Tibial nerve (tissue), 3 donors: ENCODE measurements at regions not wholly inside any gene's neighbourhood (a gene's known extent, or its start where the extent isn't known, plus 50 kb on each side); places are given as distances from the start of the nearest gene placed in this dataset.

ENCODE experiments used
- POLR2A ChIP-seq, 2 donors: fragments of 450-650 bp; IDR thresholded peaks; one replicate each; pipeline ENCODE4 v1.6.1; 2017; ENCODE audit warnings: antibody characterized with exemption in 2 of 2, mild to moderate bottlenecking in 2 of 2, moderate library complexity in 2 of 2
- TF ChIP-seq, protein P1 (sequence below), 5 experiments: fragments of 200-600 bp in 3 of 5; fragments of 450-650 bp in 2 of 5; sonication (generic) in 3 of 5; IDR thresholded peaks; one replicate each; pipeline ENCODE4 v1.5.1; 2016 to 2019; ENCODE audit warnings: antibody characterized with exemption in 5 of 5, mild to moderate bottlenecking in 3 of 5, moderate library complexity in 2 of 5

DNA sequence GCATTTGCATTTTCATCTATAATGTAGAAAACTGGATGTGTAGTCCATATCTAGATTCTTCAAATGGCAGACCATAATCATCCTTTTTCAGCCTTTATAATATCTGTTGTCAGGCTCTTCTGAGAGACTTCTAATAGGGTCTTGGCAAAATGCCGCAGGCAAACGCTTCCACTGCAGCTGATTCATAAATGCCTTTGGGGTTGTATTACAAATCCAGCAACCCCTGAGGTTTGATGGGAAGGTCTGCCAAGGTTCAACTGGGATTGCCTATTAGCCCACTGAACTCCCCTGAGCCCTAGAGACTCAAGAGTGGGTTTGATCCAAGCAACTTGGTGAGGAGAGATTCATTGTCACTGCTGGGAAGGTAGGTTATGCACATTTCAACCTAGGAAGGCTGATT, 365.2 kb upstream of the POU3F2 start:
- TF ChIP-seq POLR2A (IDR thresholded peaks at IDR 0.05), result no peak
- TF ChIP-seq, protein P1, sequence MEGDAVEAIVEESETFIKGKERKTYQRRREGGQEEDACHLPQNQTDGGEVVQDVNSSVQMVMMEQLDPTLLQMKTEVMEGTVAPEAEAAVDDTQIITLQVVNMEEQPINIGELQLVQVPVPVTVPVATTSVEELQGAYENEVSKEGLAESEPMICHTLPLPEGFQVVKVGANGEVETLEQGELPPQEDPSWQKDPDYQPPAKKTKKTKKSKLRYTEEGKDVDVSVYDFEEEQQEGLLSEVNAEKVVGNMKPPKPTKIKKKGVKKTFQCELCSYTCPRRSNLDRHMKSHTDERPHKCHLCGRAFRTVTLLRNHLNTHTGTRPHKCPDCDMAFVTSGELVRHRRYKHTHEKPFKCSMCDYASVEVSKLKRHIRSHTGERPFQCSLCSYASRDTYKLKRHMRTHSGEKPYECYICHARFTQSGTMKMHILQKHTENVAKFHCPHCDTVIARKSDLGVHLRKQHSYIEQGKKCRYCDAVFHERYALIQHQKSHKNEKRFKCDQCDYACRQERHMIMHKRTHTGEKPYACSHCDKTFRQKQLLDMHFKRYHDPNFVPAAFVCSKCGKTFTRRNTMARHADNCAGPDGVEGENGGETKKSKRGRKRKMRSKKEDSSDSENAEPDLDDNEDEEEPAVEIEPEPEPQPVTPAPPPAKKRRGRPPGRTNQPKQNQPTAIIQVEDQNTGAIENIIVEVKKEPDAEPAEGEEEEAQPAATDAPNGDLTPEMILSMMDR (IDR thresholded peaks at IDR 0.05), result no peak
